ENCODE measurements at regions not wholly inside any gene's neighbourhood (a gene's known extent, or its start where the extent isn't known, plus 50 kb on each side); places are given as distances from the start of the nearest gene placed in this dataset.

DNA sequence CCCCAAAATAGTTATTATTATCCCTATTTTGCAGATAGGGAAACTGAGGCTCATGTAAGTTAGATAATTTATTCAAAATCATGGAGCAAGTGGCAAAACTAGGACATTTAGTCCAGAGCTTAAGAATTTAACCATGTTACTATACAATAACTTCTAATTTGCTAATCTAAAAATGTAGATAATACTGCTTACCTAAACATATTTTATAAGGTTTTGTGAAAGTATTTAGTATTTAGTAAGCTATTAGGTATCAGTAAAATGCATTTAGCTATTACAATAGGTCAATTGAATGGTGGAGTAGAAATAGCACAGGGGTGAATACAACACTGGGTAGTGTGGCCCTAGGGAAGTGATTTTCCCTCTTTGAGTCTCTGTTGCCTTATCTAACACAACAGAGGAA lies 648.3 kb downstream of the KIF4B start:
- TF ChIP-seq GATA3 (IDR thresholded peaks at IDR 0.05; ENCODE audit: low read depth, low read length) (no peak), GATA2 (IDR thresholded peaks at IDR 0.05; ENCODE audit: low read depth, low read length) (no peak)

Data from SH-SY5Y (cell line).